ENCODE measurements at regions not wholly inside any gene's neighbourhood (a gene's known extent, or its start where the extent isn't known, plus 50 kb on each side); places are given as distances from the start of the nearest gene placed in this dataset.
"Not testable (repeated sequence)": the region's sequence is repeated elsewhere in the genome, so short reads cannot be mapped to it uniquely, and the experiment has no call there.

DNA sequence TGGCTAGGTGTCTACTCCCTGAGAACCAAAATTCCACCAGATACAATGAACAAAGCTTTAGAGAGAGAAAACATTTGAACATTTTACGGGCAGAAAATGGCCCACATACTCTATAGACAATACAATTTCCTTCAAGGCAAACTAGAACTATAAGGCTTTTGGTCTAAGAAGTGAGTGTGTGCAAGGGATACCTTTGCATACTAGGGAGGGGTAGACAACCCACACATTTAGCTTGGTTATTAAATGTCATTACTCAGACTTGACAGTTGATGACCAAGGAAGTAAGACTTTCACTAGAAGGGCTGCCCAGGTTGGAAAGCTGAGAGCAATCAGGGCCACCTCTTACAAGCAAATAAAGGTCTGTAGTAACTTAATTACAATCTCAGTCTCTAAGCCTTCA lies 64.0 kb upstream of the PLEKHM1 start:
- H3K4me1 Mint-ChIP-seq, H3K9me3 Mint-ChIP-seq, H3K27ac Mint-ChIP-seq, H3K27me3 Mint-ChIP-seq, H3K36me3 Mint-ChIP-seq, DNase-seq, H3K4me3 Mint-ChIP-seq: not testable (repeated sequence)

GRCh38 chr17:45558821-45559220 lies 68.3 kb upstream of the PLEKHM1 start:
- not testable (repeated sequence) for H3K9me3 Mint-ChIP-seq, H3K36me3 Mint-ChIP-seq, H3K27me3 Mint-ChIP-seq, H3K4me3 Mint-ChIP-seq, H3K4me1 Mint-ChIP-seq, DNase-seq, H3K27ac Mint-ChIP-seq

DNA sequence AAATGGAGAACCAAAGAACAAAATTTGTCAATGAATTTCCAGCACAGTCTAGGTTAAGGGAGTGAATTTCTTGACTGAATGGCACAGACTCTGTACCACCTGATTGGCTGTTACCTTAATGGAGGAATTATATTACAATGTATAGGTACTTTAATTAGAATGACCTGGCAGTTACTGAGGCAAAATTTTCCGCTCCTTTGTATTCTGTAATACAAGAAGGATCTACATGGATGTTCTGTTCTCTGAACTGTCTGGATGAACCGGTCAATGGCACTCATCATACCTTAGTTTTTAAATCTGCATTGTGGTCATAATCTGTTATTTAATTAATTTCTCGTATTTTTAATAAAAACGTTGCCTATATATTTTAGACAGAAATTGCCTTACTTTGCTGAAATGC lies 72.3 kb upstream of the PLEKHM1 start:
- not testable (repeated sequence) for H3K27ac Mint-ChIP-seq, H3K4me3 Mint-ChIP-seq, H3K4me1 Mint-ChIP-seq, H3K27me3 Mint-ChIP-seq, H3K36me3 Mint-ChIP-seq, DNase-seq, H3K9me3 Mint-ChIP-seq

DNA sequence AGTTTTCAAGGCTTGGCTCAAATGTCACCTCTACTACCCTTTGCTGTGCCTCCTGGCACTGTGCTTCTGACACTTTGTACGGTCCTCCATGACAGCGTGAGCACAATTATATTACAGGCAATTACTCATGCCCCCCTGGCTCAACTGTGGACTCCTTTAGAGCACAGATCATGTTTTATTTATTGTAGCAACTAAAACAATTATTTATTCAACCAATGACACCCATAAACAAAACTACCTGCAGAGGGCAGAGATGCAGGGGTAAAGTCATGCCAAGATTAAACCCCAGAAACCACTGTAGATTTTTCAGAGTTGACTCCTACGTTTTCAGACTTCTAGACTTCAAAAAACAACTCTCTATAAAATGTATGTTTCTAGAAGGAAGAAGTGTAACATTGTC lies 72.8 kb upstream of the PLEKHM1 start:
- H3K4me1 Mint-ChIP-seq, H3K27me3 Mint-ChIP-seq, H3K36me3 Mint-ChIP-seq, H3K4me3 Mint-ChIP-seq, DNase-seq, H3K27ac Mint-ChIP-seq, H3K9me3 Mint-ChIP-seq: not testable (repeated sequence)

GRCh38 chr17:45568275-45568674 lies 77.8 kb upstream of the PLEKHM1 start:
- not testable (repeated sequence) for H3K27ac Mint-ChIP-seq, H3K4me3 Mint-ChIP-seq

GRCh38 chr17:45573326-45573725 lies 82.8 kb upstream of the PLEKHM1 start:
- peaks cover 38% of the 10 kb centered on the region for H3K4me1 Mint-ChIP-seq
- H3K4me3 Mint-ChIP-seq, H3K27ac Mint-ChIP-seq, H3K27me3 Mint-ChIP-seq, DNase-seq, H3K36me3 Mint-ChIP-seq, H3K9me3 Mint-ChIP-seq: not testable (repeated sequence)

More at GRCh38 chr17:45568275-45568674, 77.8 kb upstream of the PLEKHM1 start:
- not testable (repeated sequence) for H3K36me3 Mint-ChIP-seq, DNase-seq, H3K9me3 Mint-ChIP-seq, H3K27me3 Mint-ChIP-seq, H3K4me1 Mint-ChIP-seq

- Mint-ChIP-seq H3K27me3 (no peaks in the 10 kb centered on the region), H3K4me1 (peaks cover 44% of the 10 kb centered on the region), H3K4me3 (no peak overlapping the region), H3K9me3 (no peaks in the 10 kb centered on the region), H3K36me3 (peaks cover 8% of the 10 kb centered on the region), H3K27ac (no peak overlapping the region)
- no peak for DNase-seq
These were observed 83.6 kb upstream of the PLEKHM1 start for GRCh38 chr17:45573924-45574770.

DNA sequence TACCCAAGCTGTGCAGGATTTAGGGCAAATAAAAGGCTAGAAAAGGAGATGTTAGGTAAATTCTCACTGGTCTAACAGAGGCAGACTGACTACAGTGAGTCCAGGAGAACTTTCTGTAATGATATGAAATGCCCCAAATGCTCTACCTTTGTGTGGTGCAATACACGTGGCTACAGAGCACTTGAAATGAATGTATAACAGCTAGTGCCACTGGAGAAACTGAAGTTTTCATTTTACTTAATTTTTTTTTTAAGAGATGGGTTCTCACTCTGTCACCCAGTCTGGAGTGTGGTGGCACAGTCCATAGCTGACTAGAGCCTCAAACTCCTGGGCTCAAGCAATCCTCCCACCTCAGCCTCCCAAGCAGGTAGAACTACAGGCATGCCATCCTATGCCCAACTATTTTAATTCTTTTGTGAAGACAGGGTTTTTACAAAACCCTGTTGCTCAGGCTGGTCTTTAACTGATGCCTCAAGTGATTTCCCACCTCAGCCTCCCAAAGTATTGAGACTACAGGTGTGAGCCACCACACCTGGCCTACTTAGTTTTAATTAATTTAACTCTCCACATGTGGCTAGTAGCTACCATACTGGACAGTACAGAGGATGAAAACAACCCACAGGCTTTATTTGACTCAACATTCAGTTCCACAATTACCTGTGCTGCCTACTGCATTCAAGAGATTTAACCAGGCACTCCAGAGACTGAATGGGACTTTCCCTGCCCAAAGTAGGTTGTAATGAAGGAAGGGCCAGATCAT lies 84.8 kb upstream of the PLEKHM1 start:
- Mint-ChIP-seq H3K9me3 (no peaks in the 10 kb centered on the region), H3K27me3 (no peaks in the 10 kb centered on the region), H3K4me3 (no peak overlapping the region), H3K27ac (no peak overlapping the region), H3K36me3 (peaks cover 8% of the 10 kb centered on the region), H3K4me1 (peaks cover 56% of the 10 kb centered on the region)
- DNase-seq: no peak

DNA sequence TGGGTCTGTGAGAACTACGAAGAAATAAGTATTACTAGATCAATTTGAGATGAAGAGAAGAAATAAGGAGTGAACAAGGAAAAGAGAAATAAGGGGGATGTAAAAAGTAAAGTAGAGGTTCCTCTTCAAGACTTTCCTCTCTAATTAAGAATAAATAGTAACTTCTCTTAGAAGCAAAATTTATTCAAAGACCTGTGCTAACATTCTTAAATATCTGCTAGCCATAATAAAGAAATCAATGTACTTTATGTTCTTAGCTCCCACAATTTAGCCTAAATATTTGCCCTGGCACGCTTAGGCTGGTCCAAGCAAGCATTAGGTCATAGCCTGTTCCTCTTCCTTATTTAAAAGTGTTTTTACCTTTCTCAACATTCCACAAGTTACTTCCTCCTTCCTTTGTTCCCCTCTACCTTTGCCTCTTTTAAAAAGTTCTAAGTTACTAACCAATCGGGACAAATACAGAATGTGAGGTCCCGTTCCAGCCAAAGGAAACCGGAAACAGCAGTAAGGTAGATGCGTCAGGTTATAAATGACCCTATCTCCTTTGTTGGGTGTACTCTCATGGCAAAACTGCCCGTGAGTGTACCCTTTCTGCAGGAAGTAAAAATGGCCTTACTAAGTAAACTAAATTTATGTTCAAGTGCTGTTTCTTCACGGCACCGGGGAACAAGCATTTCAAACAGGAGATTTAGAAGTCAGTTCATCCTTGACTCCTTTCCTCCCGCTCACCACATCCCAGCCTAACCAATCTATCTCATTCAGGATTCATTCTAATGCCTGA lies 86.2 kb upstream of the PLEKHM1 start:
- H3K27me3 Mint-ChIP-seq, DNase-seq, H3K9me3 Mint-ChIP-seq, H3K4me3 Mint-ChIP-seq, H3K27ac Mint-ChIP-seq: not testable (repeated sequence)
- Mint-ChIP-seq H3K4me1 (peaks cover 62% of the 10 kb centered on the region), H3K36me3 (peaks cover 13% of the 10 kb centered on the region)

DNA sequence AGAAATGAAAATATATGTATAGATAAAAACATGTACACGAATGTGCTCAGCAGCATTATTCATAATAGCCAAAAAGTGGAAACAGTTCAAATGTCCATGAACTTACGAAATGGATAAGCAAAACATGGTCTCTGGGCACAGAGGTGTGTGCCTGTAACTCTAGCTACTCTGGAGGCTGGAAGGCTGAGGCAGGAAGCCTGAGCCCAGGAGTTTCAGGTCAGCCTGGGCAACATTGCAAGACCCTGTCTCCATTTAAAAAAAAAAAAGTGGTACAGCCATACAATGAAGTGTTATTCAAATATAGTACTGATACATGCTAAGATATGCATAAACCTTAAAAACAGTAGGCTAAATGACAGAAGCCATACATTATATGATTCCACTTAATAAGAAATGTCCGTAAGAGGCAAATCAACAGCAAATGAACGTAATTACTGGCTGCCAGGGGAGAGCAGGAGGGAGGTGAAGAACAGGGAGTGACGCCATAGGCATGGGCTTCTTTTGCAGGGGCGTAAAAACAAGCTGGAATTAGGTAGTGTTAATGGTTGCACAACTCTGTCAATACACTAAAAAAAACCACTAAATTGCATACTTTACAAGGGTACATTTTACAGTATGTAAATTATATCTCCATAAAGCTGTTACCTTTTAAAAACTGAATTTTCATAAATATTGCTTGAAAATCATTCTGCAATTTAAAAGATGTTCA lies 87.2 kb upstream of the PLEKHM1 start:
- H3K4me1 Mint-ChIP-seq: peaks cover 70% of the 10 kb centered on the region
- no peak for DNase-seq

DNA sequence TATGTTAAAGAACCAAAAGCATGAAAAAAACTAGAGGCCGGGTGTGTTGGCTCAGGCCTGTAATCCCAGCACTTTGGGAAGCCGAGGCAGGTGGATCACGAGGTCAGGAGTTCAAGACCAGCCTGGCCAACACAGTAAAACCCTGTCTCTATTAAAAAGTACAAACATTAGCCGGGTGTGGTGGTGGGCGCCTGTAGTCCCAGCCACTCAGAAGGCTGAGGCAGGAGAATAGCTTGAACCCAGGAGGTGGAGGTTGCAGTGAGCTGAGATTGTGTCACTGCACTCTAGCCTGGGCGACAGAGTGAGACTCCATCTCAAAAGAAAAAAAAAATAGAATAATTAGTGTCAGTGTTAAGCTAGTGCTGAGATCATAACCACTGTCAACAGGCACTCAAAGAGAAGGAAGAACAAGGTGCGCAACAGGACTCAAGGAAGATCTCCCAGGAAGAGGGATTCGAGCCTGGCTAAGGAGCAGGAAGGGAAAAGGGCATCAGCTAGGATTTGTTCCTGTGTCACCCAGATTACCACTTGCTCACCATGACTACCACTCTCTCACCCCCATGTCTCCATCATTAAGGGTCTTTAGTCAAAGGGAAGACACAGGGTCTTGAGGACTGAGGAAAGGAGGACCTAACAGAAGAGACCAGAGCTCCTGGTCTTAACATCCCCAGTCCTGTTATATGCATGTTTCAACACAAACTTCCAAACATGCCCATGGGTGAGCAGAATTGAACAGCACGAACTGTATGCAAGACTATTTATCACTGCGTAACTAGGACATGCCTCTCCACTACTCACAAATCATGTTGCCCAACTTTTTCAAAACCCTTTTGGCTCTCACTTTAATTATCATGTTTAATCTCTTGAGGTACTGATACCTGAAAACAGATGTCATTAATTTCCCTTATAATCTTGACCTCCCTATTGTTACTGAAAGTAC lies 88.3 kb upstream of the PLEKHM1 start:
- H3K27ac Mint-ChIP-seq: no peak overlapping the region
- no peak for DNase-seq
- H3K4me3 Mint-ChIP-seq: no peak overlapping the region
- H3K36me3 Mint-ChIP-seq: peaks cover 22% of the 10 kb centered on the region
- peaks cover 73% of the 10 kb centered on the region for H3K4me1 Mint-ChIP-seq
- no peaks in the 10 kb centered on the region for H3K27me3 Mint-ChIP-seq
- no peaks in the 10 kb centered on the region for H3K9me3 Mint-ChIP-seq

More for the DNA sequence above, 87.2 kb upstream of the PLEKHM1 start:
- peaks cover 22% of the 10 kb centered on the region for H3K36me3 Mint-ChIP-seq
- no peak overlapping the region for H3K4me3 Mint-ChIP-seq
- no peak overlapping the region for H3K27ac Mint-ChIP-seq
- no peaks in the 10 kb centered on the region for H3K9me3 Mint-ChIP-seq
- no peaks in the 10 kb centered on the region for H3K27me3 Mint-ChIP-seq

- DNase-seq: no peak
- Mint-ChIP-seq H3K4me1 (peaks cover 67% of the 10 kb centered on the region), H3K4me3 (no peak overlapping the region), H3K27me3 (no peaks in the 10 kb centered on the region), H3K36me3 (peaks cover 21% of the 10 kb centered on the region), H3K9me3 (no peaks in the 10 kb centered on the region), H3K27ac (no peak overlapping the region)
These were observed 89.3 kb upstream of the PLEKHM1 start for GRCh38 chr17:45579529-45580495.

- Mint-ChIP-seq H3K27ac (no peak overlapping the region), H3K9me3 (no peaks in the 10 kb centered on the region), H3K4me1 (peaks cover 59% of the 10 kb centered on the region), H3K4me3 (no peak overlapping the region), H3K36me3 (peaks cover 19% of the 10 kb centered on the region), H3K27me3 (no peaks in the 10 kb centered on the region)
- DNase-seq: no peak
These were observed 90.4 kb upstream of the PLEKHM1 start for GRCh38 chr17:45580924-45581323.
